HCT116 (cell line): ENCODE measurements at regions not wholly inside any gene's neighbourhood (a gene's known extent, or its start where the extent isn't known, plus 50 kb on each side); places are given as distances from the start of the nearest gene placed in this dataset.

Experiments
- ATAC-seq: fragments of 200-7000 bp; cut with Tn5 transposase; 2 replicates; pipeline ENCODE4 v1.9.1; 2020; ENCODE audit warnings: mild to moderate bottlenecking, moderate library complexity
- BruUV-seq: library from RNA; stranded (reverse); fragments of 400-500 nt; replicated peaks from 2 replicates; lab custom pipeline; 2021; lab: Mats Ljungman, UMichigan
- CTCF ChIA-PET: fragments of 300-600 bp; sonication (Branson Sonifier 250); formaldehyde crosslinking; loops from one replicate; lab custom pipeline; 2021; ENCODE audit warnings: antibody characterized with exemption; lab: Charles Lee
- POLR2A ChIA-PET: fragments of 300-600, 350-600 bp; sonication (Branson Sonifier 250); formaldehyde crosslinking; loops from one replicate; lab custom pipeline; 2021; ENCODE audit warnings: antibody characterized with exemption; lab: Charles Lee
- RAD21 ChIA-PET, 2 experiments: fragments of 300-600 bp; sonication (Branson Sonifier 250); formaldehyde crosslinking; loops; one replicate each; lab custom pipeline; 2023; ENCODE audit warnings: low total read pairs in 2 of 2; ENCODE audit not compliant: uncharacterized antibody in 2 of 2, unreplicated experiment in 2 of 2, low non-redundant PET in 1 of 2; lab: Charles Lee
- DNase-seq: peaks from one replicate; pipeline ENCODE4 v3.0.0-alpha.2; 2010; ENCODE audit warnings: low read depth, low spot score
- H2AFZ ChIP-seq: fragments of 200-600 bp; shearing (Covaris generic), sonication (generic); 2 replicates; pipeline ENCODE4 v1.6.1; 2017; ENCODE audit warnings: low read depth, mixed run types, mixed read lengths, antibody characterized with exemption, low read length; ENCODE audit not compliant: poor library complexity, severe bottlenecking
- H3K27ac ChIP-seq: 2 replicates; pipeline ENCODE4 v1.5.1; 2012; ENCODE audit warnings: low read depth, low read length
- H3K27me3 ChIP-seq: fragments of 200-600 bp; sonication (generic); 2 replicates; pipeline ENCODE4 v1.6.1; 2016; ENCODE audit warnings: mixed run types, low read length, mixed read lengths; ENCODE audit not compliant: insufficient read depth
- H3K36me3 ChIP-seq, 2 experiments: fragments of 200-500 bp in 1 of 2; fragments of 200-600 bp in 1 of 2; sonication (Bioruptor generic) in 1 of 2; sonication (generic) in 1 of 2; 2 replicates each; pipeline versions ENCODE4 v1.5.1 to v1.6.1; 2014 to 2016; ENCODE audit warnings: low read length in 2 of 2, inconsistent platforms in 1 of 2, mixed read lengths in 1 of 2, mixed run types in 1 of 2; ENCODE audit not compliant: insufficient read depth in 2 of 2, control insufficient read depth in 1 of 2
- H3K4me1 ChIP-seq, 2 experiments: fragments of 200-600 bp in 1 of 2; sonication (generic) in 1 of 2; 2 replicates each; pipeline versions ENCODE4 v1.5.1 to v1.6.1; 2012 to 2017; ENCODE audit warnings: low read length in 2 of 2, inconsistent platforms in 1 of 2, mild to moderate bottlenecking in 1 of 2, mixed read lengths in 1 of 2, mixed run types in 1 of 2, moderate library complexity in 1 of 2; ENCODE audit not compliant: insufficient read depth in 2 of 2, control insufficient read depth in 1 of 2
- H3K4me2 ChIP-seq: fragments of 200-600 bp; sonication (generic); 2 replicates; pipeline ENCODE4 v1.6.1; 2017; ENCODE audit warnings: mixed run types, low read length, mixed read lengths
- H3K4me3 ChIP-seq, 2 experiments: fragments of 200-600 bp in 1 of 2; sonication (generic) in 1 of 2; replicated peaks in 1 of 2; 2 replicates each; pipeline ENCODE4 v1.5.1; 2011 to 2016; ENCODE audit warnings: low read length in 2 of 2, control low read depth in 1 of 2, low read depth in 1 of 2, mild to moderate bottlenecking in 1 of 2, mixed read lengths in 1 of 2, mixed run types in 1 of 2
- H3K79me2 ChIP-seq: fragments of 200-600 bp; sonication (generic); 2 replicates; pipeline ENCODE4 v1.6.1; 2017; ENCODE audit warnings: mild to moderate bottlenecking, mixed run types, low read length, moderate library complexity, mixed read lengths; ENCODE audit not compliant: insufficient read depth
- H3K9ac ChIP-seq: fragments of 200-600 bp; sonication (generic); 2 replicates; pipeline ENCODE4 v1.6.1; 2016; ENCODE audit warnings: low read length, mixed read lengths
- H3K9me2 ChIP-seq: fragments of 200-600 bp; sonication (generic), shearing (Covaris generic); 2 replicates; pipeline ENCODE4 v1.6.1; 2017; ENCODE audit warnings: mixed run types, mild to moderate bottlenecking, moderate library complexity; ENCODE audit not compliant: insufficient read depth
- H3K9me3 ChIP-seq, 2 experiments: fragments of 200-500 bp in 1 of 2; fragments of 200-600 bp in 1 of 2; sonication (Bioruptor generic) in 1 of 2; sonication (generic) in 1 of 2; 2 replicates each; pipeline ENCODE4 v1.6.1; 2014 to 2017; ENCODE audit warnings: low read length in 2 of 2, mixed read lengths in 2 of 2, inconsistent platforms in 1 of 2, low read depth in 1 of 2, mild to moderate bottlenecking in 1 of 2, mixed run types in 1 of 2, moderate library complexity in 1 of 2; ENCODE audit not compliant: control insufficient read depth in 1 of 2, insufficient read depth in 1 of 2
- H4K20me1 ChIP-seq: fragments of 200-600 bp; sonication (generic), shearing (Covaris generic); 2 replicates; pipeline ENCODE4 v1.6.1; 2017; ENCODE audit warnings: mixed run types, mild to moderate bottlenecking, moderate library complexity; ENCODE audit not compliant: insufficient read depth
- ATF3 ChIP-seq: IDR thresholded peaks from 2 replicates; pipeline ENCODE4 v1.6.1; 2012
- CBX3 ChIP-seq: IDR thresholded peaks from 2 replicates; pipeline ENCODE4 v1.6.1; 2012; ENCODE audit warnings: low read depth
- CTCF ChIP-seq, 3 experiments: fragments of 200-600 bp in 1 of 3; sonication (generic) in 1 of 3; IDR thresholded peaks in 2 of 3; conservative IDR thresholded peaks in 1 of 3; 2 replicates each; pipeline ENCODE4 v1.5.1; 2012 to 2017; ENCODE audit warnings: low read depth in 2 of 3, low read length in 2 of 3, antibody characterized with exemption in 1 of 3, borderline replicate concordance in 1 of 3, control low read depth in 1 of 3, mild to moderate bottlenecking in 1 of 3, mixed read lengths in 1 of 3, mixed run types in 1 of 3, moderate library complexity in 1 of 3; ENCODE audit not compliant: insufficient read depth in 1 of 3
- EGR1 ChIP-seq: IDR thresholded peaks from 2 replicates; pipeline ENCODE4 v1.6.1; 2012; ENCODE audit warnings: low read depth
- EZH2phosphoT487 ChIP-seq: fragments of 200-600 bp; IDR thresholded peaks from 2 replicates; pipeline ENCODE4 v1.6.1; 2018; ENCODE audit warnings: antibody characterized with exemption, borderline replicate concordance
- FOSL1 ChIP-seq: IDR thresholded peaks from 2 replicates; pipeline ENCODE4 v1.6.1; 2012; ENCODE audit warnings: low read depth
- JUND ChIP-seq: IDR thresholded peaks from 2 replicates; pipeline ENCODE4 v1.6.1; 2012
- POLR2AphosphoS5 ChIP-seq: IDR thresholded peaks from 2 replicates; pipeline ENCODE4 v1.6.1; 2011; ENCODE audit warnings: mild to moderate bottlenecking, low read depth, low read length, moderate library complexity
- RAD21 ChIP-seq: IDR thresholded peaks from 2 replicates; pipeline ENCODE4 v1.6.1; 2012; ENCODE audit warnings: low read depth, mild to moderate bottlenecking
- REST ChIP-seq: IDR thresholded peaks from 2 replicates; pipeline ENCODE4 v1.6.1; 2012; ENCODE audit warnings: low read depth
- SP1 ChIP-seq: IDR thresholded peaks from 2 replicates; pipeline ENCODE4 v1.6.1; 2012; ENCODE audit warnings: low read depth
- ZBTB33 ChIP-seq: IDR thresholded peaks from 2 replicates; pipeline ENCODE4 v1.6.1; 2011; ENCODE audit warnings: mild to moderate bottlenecking, low read length, moderate library complexity; ENCODE audit not compliant: insufficient replicate concordance; ENCODE audit errors: extremely low read depth
- ZFX ChIP-seq: fragments of 450-650 bp; IDR thresholded peaks from 2 replicates; pipeline ENCODE4 v1.6.1; 2017
- ZNF274 ChIP-seq: fragments of 200-500 bp; sonication (Bioruptor generic); IDR thresholded peaks from 2 replicates; pipeline ENCODE4 v1.6.1; 2014; ENCODE audit warnings: mild to moderate bottlenecking, low read depth, low read length, inconsistent platforms
- intact Hi-C: fragments of 100-400 bp; cut with micrococcal nuclease; formaldehyde crosslinking; loops from 2 replicates; pipeline ENCODE4 v1.10.0; 2022

- Histone ChIP-seq H3K4me3 (no peak overlapping the region), H3K4me2 (no peak overlapping the region; the same call in 1 of the 2 replicates), H3K9ac (no peak overlapping the region), H3K79me2 (no peaks in the 10 kb centered on the region), H4K20me1 (no peaks in the 10 kb centered on the region), H3K27ac (no peak overlapping the region), H2AFZ (peak overlapping the region; percentile 24), H3K9me3 (no peaks in the 10 kb centered on the region), H3K27me3 (no peaks in the 10 kb centered on the region), H3K9me2 (no peaks in the 10 kb centered on the region; the same call in 1 of the 2 replicates), H3K36me3 (no peaks in the 10 kb centered on the region), H3K4me1 (peaks cover 13 to 65% of the 10 kb centered on the region in 2 experiments)
- intact Hi-C loops: no loop called here
- no peak for TF ChIP-seq ATF3
- TF ChIP-seq CTCF (IDR thresholded peaks at IDR 0.05 in 2 of 3, conservative IDR thresholded peaks at IDR 0.05 in 1 of 3; ENCODE audit: borderline replicate concordance in 1 of 3, insufficient read depth in 1 of 3, low read depth in 2 of 3, low read length in 2 of 3): no peak
- TF ChIP-seq RAD21: no peak
- TF ChIP-seq EZH2phosphoT487: no peak
- no peak for TF ChIP-seq ZNF274
- no peak for TF ChIP-seq POLR2AphosphoS5
- no peak for TF ChIP-seq SP1
- no peak for TF ChIP-seq JUND
- TF ChIP-seq REST: no peak
- no peak for TF ChIP-seq ZFX
- no peak for TF ChIP-seq CBX3
- TF ChIP-seq ZBTB33: no peak
- TF ChIP-seq EGR1: no peak
- no peak for TF ChIP-seq FOSL1
- ATAC-seq: no peak
- BruUV-seq: no TSS peak
- POLR2A ChIA-PET: no interaction called here
- DNase-seq: no peak
- CTCF ChIA-PET: no interaction called here
- RAD21 ChIA-PET: no interaction called here
Measured at GRCh38 chr5:73373814-73374510, 74.6 kb downstream of the FOXD1 start.
